Colonic mucosa (tissue), 4 donors: ENCODE measurements at regions not wholly inside any gene's neighbourhood (a gene's known extent, or its start where the extent isn't known, plus 50 kb on each side); places are given as distances from the start of the nearest gene placed in this dataset.

Source experiments
- DNase-seq: peaks from one replicate; pipeline ENCODE4 v3.0.0-alpha.2; 2020
- H3K27ac ChIP-seq: fragments of 200-600 bp; one replicate; pipeline ENCODE4 v1.8.0; 2021
- H3K27me3 ChIP-seq: fragments of 200-600 bp; one replicate; pipeline ENCODE4 v1.8.0; 2021
- H3K36me3 ChIP-seq: fragments of 200-600 bp; one replicate; pipeline ENCODE4 v1.8.0; 2021
- H3K4me1 ChIP-seq: fragments of 200-600 bp; one replicate; pipeline ENCODE4 v1.8.0; 2021; ENCODE audit warnings: mild to moderate bottlenecking
- H3K4me3 ChIP-seq: fragments of 200-600 bp; one replicate; pipeline ENCODE4 v1.8.0; 2021
- H3K9ac ChIP-seq, 2 donors: one replicate each; pipeline ENCODE4 v1.7.0; 2013; ENCODE audit warnings: control low read depth in 2 of 2, low read depth in 2 of 2, low read length in 2 of 2
- H3K9me3 ChIP-seq: fragments of 200-600 bp; one replicate; pipeline ENCODE4 v1.8.0; 2021
- intact Hi-C: fragments of 100-400 bp; cut with DNase I; formaldehyde crosslinking; loops from one replicate; pipeline ENCODE4 v1.14.1; 2022
- TF ChIP-seq, protein P1 (sequence below): fragments of 200-600 bp; IDR thresholded peaks from one replicate; pipeline ENCODE4 v1.8.0; 2022; ENCODE audit warnings: antibody characterized with exemption, mild to moderate bottlenecking
- donor health status: healthy.
- donor health status: DM: no; HTN: no; CAD: no.
- donor health status: DM: no; HTN: no; CAD: no.

DNA sequence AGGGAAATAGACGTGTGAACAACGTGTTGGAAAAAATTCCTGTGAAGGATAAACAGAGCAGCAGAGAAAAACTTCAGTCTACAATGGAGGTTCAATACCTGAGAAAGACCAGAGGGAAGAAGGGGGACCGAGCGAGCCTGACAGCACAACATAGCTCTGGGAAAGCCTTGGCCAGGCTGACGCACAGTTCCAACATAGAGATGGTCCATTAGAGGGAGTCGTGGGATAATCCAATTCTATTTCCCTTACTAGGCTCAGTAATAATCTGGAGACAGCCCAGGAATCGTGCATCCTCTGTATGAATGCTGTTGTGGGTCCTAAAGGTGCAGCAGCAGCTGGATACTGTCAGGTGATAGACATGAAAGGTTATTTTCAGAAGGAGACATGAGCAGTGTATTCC is 370.8 kb upstream of the BTBD3 start:
- intact Hi-C loops, result loop anchor here (10.0 kb wide), 1 partner anchor 1082 kb away; no protein-coding TSS in a partner anchor
- DNase-seq, result no peak
- H3K4me1 ChIP-seq, result no peaks in the 10 kb centered on the region
- H3K9me3 ChIP-seq, result no peaks in the 10 kb centered on the region
- no peaks in the 10 kb centered on the region for H3K36me3 ChIP-seq
- H3K4me3 ChIP-seq, result no peak overlapping the region
- TF ChIP-seq, protein P1, sequence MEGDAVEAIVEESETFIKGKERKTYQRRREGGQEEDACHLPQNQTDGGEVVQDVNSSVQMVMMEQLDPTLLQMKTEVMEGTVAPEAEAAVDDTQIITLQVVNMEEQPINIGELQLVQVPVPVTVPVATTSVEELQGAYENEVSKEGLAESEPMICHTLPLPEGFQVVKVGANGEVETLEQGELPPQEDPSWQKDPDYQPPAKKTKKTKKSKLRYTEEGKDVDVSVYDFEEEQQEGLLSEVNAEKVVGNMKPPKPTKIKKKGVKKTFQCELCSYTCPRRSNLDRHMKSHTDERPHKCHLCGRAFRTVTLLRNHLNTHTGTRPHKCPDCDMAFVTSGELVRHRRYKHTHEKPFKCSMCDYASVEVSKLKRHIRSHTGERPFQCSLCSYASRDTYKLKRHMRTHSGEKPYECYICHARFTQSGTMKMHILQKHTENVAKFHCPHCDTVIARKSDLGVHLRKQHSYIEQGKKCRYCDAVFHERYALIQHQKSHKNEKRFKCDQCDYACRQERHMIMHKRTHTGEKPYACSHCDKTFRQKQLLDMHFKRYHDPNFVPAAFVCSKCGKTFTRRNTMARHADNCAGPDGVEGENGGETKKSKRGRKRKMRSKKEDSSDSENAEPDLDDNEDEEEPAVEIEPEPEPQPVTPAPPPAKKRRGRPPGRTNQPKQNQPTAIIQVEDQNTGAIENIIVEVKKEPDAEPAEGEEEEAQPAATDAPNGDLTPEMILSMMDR, result no peak
- no peak overlapping the region for H3K9ac ChIP-seq
- no peak overlapping the region for H3K27ac ChIP-seq
- H3K27me3 ChIP-seq, result no peaks in the 10 kb centered on the region

DNA sequence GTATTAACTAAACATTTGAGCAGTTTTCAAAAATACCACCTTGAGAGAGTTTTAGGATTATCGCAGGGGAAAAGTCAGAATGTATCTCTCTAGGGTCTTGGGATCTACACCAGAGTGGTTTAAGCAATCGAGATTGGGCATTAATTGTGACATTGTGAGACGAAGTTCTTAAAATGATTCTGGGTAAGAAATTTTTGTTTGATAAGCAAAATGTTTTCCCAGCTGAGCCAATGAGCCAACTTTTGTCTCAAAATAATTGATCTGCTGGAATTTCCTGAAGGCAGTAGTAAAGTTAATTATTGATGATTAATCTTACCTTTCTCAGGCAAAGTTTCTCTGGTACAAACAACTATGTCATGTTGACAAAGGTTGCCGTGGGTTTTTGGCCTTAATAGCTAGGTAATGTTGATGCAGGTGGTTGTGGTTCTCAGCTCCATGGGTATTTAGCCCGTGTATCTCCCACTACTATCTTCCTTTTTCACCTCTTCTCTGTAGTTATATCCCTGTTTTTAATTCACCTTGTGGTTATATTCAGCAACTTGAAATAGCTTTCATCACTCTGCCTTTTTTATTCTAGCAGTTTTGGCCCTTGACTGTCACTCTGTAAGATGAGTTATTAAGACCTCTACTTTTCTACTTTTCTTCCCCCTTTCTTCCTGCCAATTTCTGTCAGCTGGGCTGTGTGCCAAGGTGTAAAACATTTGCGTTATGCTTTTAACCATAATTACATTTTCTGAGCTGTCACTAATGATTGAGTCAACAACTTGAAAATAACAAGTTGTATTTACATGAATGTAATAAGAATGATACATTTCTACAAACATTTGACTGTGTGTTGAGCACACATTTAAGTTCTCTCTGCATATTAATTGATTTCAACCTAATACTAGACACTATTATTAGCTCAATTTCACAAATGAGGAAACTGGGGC is 368.3 kb upstream of the BTBD3 start:
- DNase-seq, result no peak
- Histone ChIP-seq H3K9me3 (no peaks in the 10 kb centered on the region), H3K27ac (no peak overlapping the region), H3K27me3 (no peaks in the 10 kb centered on the region), H3K4me3 (no peak overlapping the region), H3K9ac (no peak overlapping the region), H3K4me1 (no peaks in the 10 kb centered on the region), H3K36me3 (no peaks in the 10 kb centered on the region)
- intact Hi-C loops, result loop anchor here (10.0 kb wide), 1 partner anchor 1085 kb away; no protein-coding TSS in a partner anchor
- TF ChIP-seq, protein P1, result no peak

DNA sequence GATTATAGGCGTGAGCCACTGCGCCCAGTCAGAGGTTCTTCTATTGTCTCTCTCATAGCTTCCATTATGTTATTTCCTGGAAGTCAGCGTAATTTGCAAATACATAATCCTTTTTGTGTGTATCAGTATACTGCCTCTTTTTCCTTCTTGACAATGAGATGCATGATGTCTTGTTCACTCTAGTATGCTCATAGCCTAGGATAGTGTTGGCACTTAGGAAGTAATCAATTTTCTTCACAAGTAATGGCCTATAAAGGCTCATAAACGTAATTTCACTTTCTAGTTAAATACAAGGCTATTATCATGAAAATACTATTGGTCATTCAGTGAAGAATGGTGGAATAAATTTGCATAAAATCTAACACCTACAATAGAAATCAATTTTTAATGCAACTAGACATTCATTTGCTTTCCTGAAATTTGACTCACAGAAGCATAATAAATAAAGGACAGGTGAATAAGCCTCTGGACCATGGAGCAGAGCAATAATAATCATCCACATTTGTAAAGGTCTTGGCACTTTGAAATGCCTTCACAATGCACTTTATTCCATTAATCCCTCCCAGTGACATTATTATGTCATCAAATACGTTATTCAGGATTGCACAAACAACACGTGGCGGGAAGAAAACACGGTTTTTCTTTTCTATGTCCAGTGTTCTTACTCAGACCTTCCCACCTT is 366.9 kb upstream of the BTBD3 start:
- no peaks in the 10 kb centered on the region for H3K36me3 ChIP-seq
- intact Hi-C loops, result no loop called here
- TF ChIP-seq, protein P1, result no peak
- no peak overlapping the region for H3K27ac ChIP-seq
- H3K9me3 ChIP-seq, result no peaks in the 10 kb centered on the region
- H3K9ac ChIP-seq, result no peak overlapping the region
- DNase-seq, result no peak
- H3K4me3 ChIP-seq, result no peak overlapping the region
- no peaks in the 10 kb centered on the region for H3K27me3 ChIP-seq
- H3K4me1 ChIP-seq, result no peaks in the 10 kb centered on the region

DNA sequence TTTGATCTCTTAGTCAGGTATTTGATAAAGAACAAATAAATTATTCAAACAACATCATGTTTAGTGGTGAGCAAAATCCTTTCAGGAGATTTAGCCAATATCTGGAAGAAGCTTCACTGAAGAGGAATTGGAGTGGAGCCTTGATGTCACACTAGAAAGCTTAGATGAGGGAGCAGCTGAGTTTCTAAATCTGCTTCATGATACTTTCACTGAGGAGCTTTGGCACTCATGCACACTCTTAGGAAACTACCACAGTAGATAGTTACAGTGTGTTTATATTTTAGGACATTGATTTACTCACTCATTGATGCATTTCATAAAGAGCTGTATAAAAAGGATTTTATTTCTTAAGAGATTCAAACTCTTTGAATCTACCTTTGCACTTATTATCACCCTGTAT is 366.2 kb upstream of the BTBD3 start:
- no peak overlapping the region for H3K9ac ChIP-seq
- H3K27ac ChIP-seq, result no peak overlapping the region
- intact Hi-C loops, result no loop called here
- no peak overlapping the region for H3K4me3 ChIP-seq
- no peaks in the 10 kb centered on the region for H3K4me1 ChIP-seq
- H3K27me3 ChIP-seq, result no peaks in the 10 kb centered on the region
- TF ChIP-seq, protein P1, result no peak
- no peaks in the 10 kb centered on the region for H3K9me3 ChIP-seq
- DNase-seq, result no peak
- no peaks in the 10 kb centered on the region for H3K36me3 ChIP-seq

DNA sequence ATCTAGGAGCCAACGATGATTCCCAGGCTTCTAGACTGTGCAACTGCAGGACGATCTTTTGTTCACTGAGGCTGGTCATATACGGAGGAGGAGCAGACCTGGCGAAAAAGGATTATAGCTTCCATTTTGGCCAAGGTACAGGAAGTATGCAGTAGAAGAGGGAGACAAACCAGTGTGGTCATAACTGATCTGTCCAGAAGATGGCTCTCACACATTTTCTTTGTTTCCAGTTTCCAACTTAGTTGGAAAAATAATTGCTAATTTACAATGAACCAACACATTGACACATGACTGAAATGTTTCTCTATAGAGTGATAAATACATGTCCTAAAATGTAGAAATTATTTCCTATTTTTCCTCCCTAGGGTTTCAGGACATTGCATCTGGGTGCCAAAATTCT is 364.1 kb upstream of the BTBD3 start:
- Histone ChIP-seq H3K4me3 (no peak overlapping the region), H3K27me3 (no peaks in the 10 kb centered on the region), H3K9ac (no peak overlapping the region), H3K27ac (no peak overlapping the region), H3K9me3 (no peaks in the 10 kb centered on the region), H3K4me1 (no peaks in the 10 kb centered on the region), H3K36me3 (no peaks in the 10 kb centered on the region)
- TF ChIP-seq, protein P1, result no peak
- intact Hi-C loops, result no loop called here
- no peak for DNase-seq
